GM23338 (cell line): ENCODE measurements at regions not wholly inside any gene's neighbourhood (a gene's known extent, or its start where the extent isn't known, plus 50 kb on each side); places are given as distances from the start of the nearest gene placed in this dataset.

Experiments used
- ATAC-seq: fragments of 200-7000 bp; cut with Tn5 transposase; 3 replicates; pipeline ENCODE4 v1.9.1; 2020
- DNase-seq: peaks from one replicate; pipeline ENCODE4 v3.0.0-alpha.2; 2015; ENCODE audit warnings: low spot score
- H2AFZ ChIP-seq: fragments of 200-600 bp; sonication (generic); 2 replicates; pipeline ENCODE4 v1.8.0; 2016; ENCODE audit warnings: antibody characterized with exemption, mild to moderate bottlenecking, moderate library complexity
- H3F3A ChIP-seq: fragments of 200-600 bp; sonication (generic); replicated peaks from 2 replicates; pipeline ENCODE4 v1.8.0; 2017; ENCODE audit warnings: antibody characterized with exemption, mixed run types, low read depth
- H3K27ac ChIP-seq: fragments of 200-600 bp; sonication (generic); 2 replicates; pipeline ENCODE4 v1.6.1; 2016; ENCODE audit warnings: low read depth
- H3K27me3 ChIP-seq: fragments of 200-600 bp; sonication (generic); 2 replicates; pipeline ENCODE4 v1.8.0; 2016; ENCODE audit warnings: mild to moderate bottlenecking, mixed run types, moderate library complexity; ENCODE audit not compliant: insufficient read depth
- H3K36me3 ChIP-seq: fragments of 200-600 bp; sonication (generic); 2 replicates; pipeline ENCODE4 v1.8.0; 2016; ENCODE audit warnings: mild to moderate bottlenecking; ENCODE audit not compliant: insufficient read depth
- H3K4me1 ChIP-seq: fragments of 200-600 bp; sonication (generic); 2 replicates; pipeline ENCODE4 v1.8.0; 2016; ENCODE audit warnings: mild to moderate bottlenecking, moderate library complexity; ENCODE audit not compliant: insufficient read depth
- H3K4me2 ChIP-seq: fragments of 200-600 bp; sonication (generic); 2 replicates; pipeline ENCODE4 v1.7.1; 2017; ENCODE audit warnings: mixed run types
- H3K4me3 ChIP-seq: fragments of 200-600 bp; sonication (generic); 2 replicates; pipeline ENCODE4 v1.6.1; 2016; ENCODE audit warnings: mixed run types
- H3K79me2 ChIP-seq: fragments of 200-600 bp; sonication (generic); replicated peaks from 2 replicates; pipeline ENCODE4 v1.8.0; 2017; ENCODE audit warnings: mild to moderate bottlenecking; ENCODE audit not compliant: insufficient read depth
- H3K9me2 ChIP-seq: fragments of 200-600 bp; sonication (generic); 2 replicates; pipeline ENCODE4 v1.8.0; 2017; ENCODE audit not compliant: insufficient read depth
- H4K20me1 ChIP-seq: fragments of 200-600 bp; sonication (generic); replicated peaks from 2 replicates; pipeline ENCODE4 v1.8.0; 2017; ENCODE audit warnings: mild to moderate bottlenecking; ENCODE audit not compliant: insufficient read depth
- H3K27ac Mint-ChIP-seq: 2 replicates; pipeline ENCODE4 v1.8.0; 2020; ENCODE audit warnings: inconsistent platforms, mild to moderate bottlenecking, moderate library complexity, mixed read lengths
- H3K27me3 Mint-ChIP-seq: 3 replicates; pipeline ENCODE4 v1.8.0; 2022; ENCODE audit warnings: low read depth, mild to moderate bottlenecking, moderate library complexity, mixed read lengths, inconsistent platforms; ENCODE audit not compliant: insufficient read depth, poor library complexity
- H3K36me3 Mint-ChIP-seq: 3 replicates; pipeline ENCODE4 v1.8.0; 2021; ENCODE audit warnings: low read depth, mild to moderate bottlenecking, inconsistent platforms, moderate library complexity, mixed read lengths
- H3K4me1 Mint-ChIP-seq: 3 replicates; pipeline ENCODE4 v1.8.0; 2020; ENCODE audit warnings: mild to moderate bottlenecking, inconsistent platforms, mixed read lengths
- H3K4me3 Mint-ChIP-seq: 3 replicates; pipeline ENCODE4 v1.8.0; 2021; ENCODE audit warnings: moderate library complexity, mild to moderate bottlenecking, inconsistent platforms, mixed read lengths
- H3K9me3 Mint-ChIP-seq: 3 replicates; pipeline ENCODE4 v1.8.0; 2020; ENCODE audit warnings: moderate library complexity, mild to moderate bottlenecking, inconsistent platforms, mixed read lengths
- CREB1 ChIP-seq: fragments of 250-450 bp; sonication (Bioruptor Pico); IDR thresholded peaks from 2 replicates; pipeline ENCODE4 v1.5.0; 2020; ENCODE audit warnings: low read depth, mild to moderate bottlenecking, moderate library complexity
- CTCF ChIP-seq, 2 experiments: fragments of 200-600 bp in 1 of 2; sonication (generic) in 1 of 2; conservative IDR thresholded peaks; 2 replicates each; pipeline versions ENCODE4 v1.5.1 to v1.6.1; 2016 to 2017; ENCODE audit warnings: antibody characterized with exemption in 2 of 2, low read depth in 2 of 2, mild to moderate bottlenecking in 2 of 2, moderate library complexity in 1 of 2
- ETS1 ChIP-seq: IDR thresholded peaks from 2 replicates; pipeline ENCODE4 v1.6.1; 2016; ENCODE audit warnings: antibody characterized with exemption
- EZH2 ChIP-seq: fragments of 200-600 bp; sonication (generic); IDR thresholded peaks from one replicate; pipeline ENCODE4 v1.8.0; 2017; ENCODE audit warnings: antibody characterized with exemption, mild to moderate bottlenecking, low read depth; ENCODE audit not compliant: unreplicated experiment
- EZH2phosphoT487 ChIP-seq: fragments of 200-600 bp; sonication (generic); IDR thresholded peaks from one replicate; pipeline ENCODE4 v1.8.1; 2018; ENCODE audit warnings: antibody characterized with exemption; ENCODE audit not compliant: unreplicated experiment
- JUNB ChIP-seq: IDR thresholded peaks from one replicate; pipeline ENCODE4 v1.6.1; 2016; ENCODE audit warnings: antibody characterized with exemption; ENCODE audit not compliant: unreplicated experiment
- NANOG ChIP-seq: IDR thresholded peaks from 2 replicates; pipeline ENCODE4 v1.6.1; 2016; ENCODE audit warnings: antibody characterized with exemption, borderline replicate concordance
- POLR2AphosphoS5 ChIP-seq: IDR thresholded peaks from 2 replicates; pipeline ENCODE4 v1.6.1; 2016; ENCODE audit warnings: antibody characterized with exemption, low read depth
- REST ChIP-seq: IDR thresholded peaks from one replicate; pipeline ENCODE4 v1.6.1; 2018; ENCODE audit warnings: antibody characterized with exemption; ENCODE audit not compliant: unreplicated experiment
- STAT1 ChIP-seq: IDR thresholded peaks from one replicate; pipeline ENCODE4 v1.6.1; 2016; ENCODE audit warnings: antibody characterized with exemption; ENCODE audit not compliant: unreplicated experiment
- ZNF114 ChIP-seq: fragments of 250-450 bp; sonication (Bioruptor Pico); IDR thresholded peaks from 2 replicates; pipeline ENCODE4 v1.5.0; 2020; ENCODE audit warnings: mild to moderate bottlenecking, moderate library complexity
- ZNF331 ChIP-seq: fragments of 250-450 bp; sonication (Bioruptor Pico); IDR thresholded peaks from 2 replicates; pipeline ENCODE4 v1.5.0; 2020; ENCODE audit warnings: low read depth, mild to moderate bottlenecking, moderate library complexity

- ATAC-seq (peak; percentile 80), DNase-seq (peak; percentile 80)
- peak overlapping the region; percentile 91 for H3K4me2 ChIP-seq
- peaks cover 29% of the 10 kb centered on the region for H3K27me3 Mint-ChIP-seq
- peaks cover 41% of the 10 kb centered on the region for H3K27me3 ChIP-seq
- H3K9me3 Mint-ChIP-seq: no peaks in the 10 kb centered on the region
- H3F3A ChIP-seq: no peaks in the 10 kb centered on the region; the same call in 1 of the 2 replicates
- H3K27ac Mint-ChIP-seq: no peak overlapping the region
- H3K79me2 ChIP-seq: no peaks in the 10 kb centered on the region
- H4K20me1 ChIP-seq: no peaks in the 10 kb centered on the region
- no peaks in the 10 kb centered on the region for H3K36me3 ChIP-seq
- no peak for TF ChIP-seq JUNB
- no peak for TF ChIP-seq ETS1
- no peak for TF ChIP-seq ZNF114
- TF ChIP-seq STAT1: no peak
- no peak for TF ChIP-seq POLR2AphosphoS5
- TF ChIP-seq EZH2phosphoT487: no peak
- no peak for TF ChIP-seq REST
- no peak for TF ChIP-seq CREB1 (CRISPR knock-in tag)
- no peak for TF ChIP-seq NANOG
- no peak for TF ChIP-seq ZNF331 (CRISPR knock-in tag)
- peaks cover 34% of the 10 kb centered on the region for H3K4me1 Mint-ChIP-seq
- no peak overlapping the region for H3K27ac ChIP-seq
- H3K4me1 ChIP-seq: peaks cover 18% of the 10 kb centered on the region; the same call in 1 of the 2 replicates
- no peaks in the 10 kb centered on the region for H3K36me3 Mint-ChIP-seq
- H3K9me2 ChIP-seq: 0 out of 2 replicates have a peak, but pooled peaks cover 4% of the 10 kb centered on the region
- H2AFZ ChIP-seq: peak overlapping the region; percentile 98
- peak overlapping the region; percentile 64 for H3K4me3 ChIP-seq
- peak overlapping the region; percentile 77 for H3K4me3 Mint-ChIP-seq
Measured at GRCh38 chr14:92254786-92255185, 68.2 kb upstream of the SLC24A4 start.

GRCh38 chr14:92258934-92259333 lies 64.0 kb upstream of the SLC24A4 start:
- H3K27me3 ChIP-seq: peaks cover 28% of the 10 kb centered on the region
- Mint-ChIP-seq H3K36me3 (no peaks in the 10 kb centered on the region), H3K4me1 (peaks cover 17% of the 10 kb centered on the region), H3K4me3 (no peak overlapping the region), H3K27ac (no peak overlapping the region), H3K9me3 (no peaks in the 10 kb centered on the region), H3K27me3 (peaks cover 17% of the 10 kb centered on the region)
- H2AFZ ChIP-seq: no peak overlapping the region
- DNase-seq (no peak), ATAC-seq (no peak)
- H3K79me2 ChIP-seq: no peaks in the 10 kb centered on the region
- peaks cover 13% of the 10 kb centered on the region; the same call in 1 of the 2 replicates for H3K4me1 ChIP-seq
- H3K4me3 ChIP-seq: no peak overlapping the region
- no peak overlapping the region for H3K4me2 ChIP-seq
- no peaks in the 10 kb centered on the region for H3K36me3 ChIP-seq
- TF ChIP-seq EZH2phosphoT487 (no peak), ZNF114 (no peak), POLR2AphosphoS5 (no peak), JUNB (no peak), CTCF (conservative IDR thresholded peaks at IDR 0.05; ENCODE audit: low read depth in 2 of 2) (no peak), ETS1 (no peak), EZH2 (no peak)
- H3K27ac ChIP-seq: no peak overlapping the region
- H3F3A ChIP-seq: no peaks in the 10 kb centered on the region
- H4K20me1 ChIP-seq: no peaks in the 10 kb centered on the region
- H3K9me2 ChIP-seq: 0 out of 2 replicates have a peak, but pooled peaks cover 4% of the 10 kb centered on the region
